ENCODE measurements at regions not wholly inside any gene's neighbourhood (a gene's known extent, or its start where the extent isn't known, plus 50 kb on each side); places are given as distances from the start of the nearest gene placed in this dataset.

GRCh38 chr7:12119620-12120303 is 91.3 kb upstream of the TMEM106B start:
- H3K36me3 Mint-ChIP-seq: peaks cover 4% of the 10 kb centered on the region
- H3K27ac Mint-ChIP-seq: no peak overlapping the region
- no peaks in the 10 kb centered on the region for H3K9me3 Mint-ChIP-seq

GRCh38 chr7:12120632-12121031 is 90.5 kb upstream of the TMEM106B start:
- H3K4me3 Mint-ChIP-seq: no peak overlapping the region
- H3K27me3 Mint-ChIP-seq: no peaks in the 10 kb centered on the region
- H3K36me3 Mint-ChIP-seq: peaks cover 4% of the 10 kb centered on the region
- no peak overlapping the region for H3K27ac Mint-ChIP-seq
- H3K9me3 Mint-ChIP-seq: no peaks in the 10 kb centered on the region
- peaks cover 4% of the 10 kb centered on the region for H3K4me1 Mint-ChIP-seq

More at GRCh38 chr7:12119620-12120303, 91.3 kb upstream of the TMEM106B start:
- no peaks in the 10 kb centered on the region for H3K27me3 Mint-ChIP-seq
- peaks cover 4% of the 10 kb centered on the region for H3K4me1 Mint-ChIP-seq
- H3K4me3 Mint-ChIP-seq: no peak overlapping the region

GRCh38 chr7:12123172-12123571 is 87.9 kb upstream of the TMEM106B start:
- no peak overlapping the region for H3K27ac Mint-ChIP-seq
- H3K4me1 Mint-ChIP-seq: peaks cover 8% of the 10 kb centered on the region
- H3K4me3 Mint-ChIP-seq: no peak overlapping the region
- no peaks in the 10 kb centered on the region for H3K9me3 Mint-ChIP-seq
- H3K36me3 Mint-ChIP-seq: peaks cover 4% of the 10 kb centered on the region
- H3K27me3 Mint-ChIP-seq: no peaks in the 10 kb centered on the region

- Mint-ChIP-seq H3K36me3 (peaks cover 4% of the 10 kb centered on the region), H3K9me3 (no peaks in the 10 kb centered on the region), H3K27ac (no peak overlapping the region), H3K4me3 (no peak overlapping the region), H3K4me1 (peaks cover 8% of the 10 kb centered on the region), H3K27me3 (no peaks in the 10 kb centered on the region)
These were observed 87.1 kb upstream of the TMEM106B start for GRCh38 chr7:12124028-12124427.

- Mint-ChIP-seq H3K9me3 (peaks cover 4% of the 10 kb centered on the region), H3K4me3 (no peak overlapping the region), H3K27ac (no peak overlapping the region), H3K36me3 (peaks cover 4% of the 10 kb centered on the region), H3K27me3 (no peaks in the 10 kb centered on the region), H3K4me1 (peaks cover 19% of the 10 kb centered on the region)
These were observed 83.6 kb upstream of the TMEM106B start for GRCh38 chr7:12127455-12127854.

- H3K9me3 Mint-ChIP-seq: peaks cover 4% of the 10 kb centered on the region
- H3K36me3 Mint-ChIP-seq: no peaks in the 10 kb centered on the region
- no peaks in the 10 kb centered on the region for H3K27me3 Mint-ChIP-seq
- H3K27ac Mint-ChIP-seq: no peak overlapping the region
- H3K4me3 Mint-ChIP-seq: no peak overlapping the region
- H3K4me1 Mint-ChIP-seq: peaks cover 19% of the 10 kb centered on the region
These were observed 80.5 kb upstream of the TMEM106B start for GRCh38 chr7:12130609-12131008.

- peaks cover 19% of the 10 kb centered on the region for H3K4me1 Mint-ChIP-seq
- no peak overlapping the region for H3K27ac Mint-ChIP-seq
- H3K9me3 Mint-ChIP-seq: peaks cover 4% of the 10 kb centered on the region
- no peaks in the 10 kb centered on the region for H3K27me3 Mint-ChIP-seq
- H3K36me3 Mint-ChIP-seq: no peaks in the 10 kb centered on the region
- H3K4me3 Mint-ChIP-seq: no peak overlapping the region
These were observed 80.0 kb upstream of the TMEM106B start for GRCh38 chr7:12131122-12131521.

GRCh38 chr7:12133865-12134264 is 77.2 kb upstream of the TMEM106B start:
- peaks cover 4% of the 10 kb centered on the region for H3K9me3 Mint-ChIP-seq
- no peak overlapping the region for H3K4me3 Mint-ChIP-seq
- H3K36me3 Mint-ChIP-seq: no peaks in the 10 kb centered on the region
- H3K27me3 Mint-ChIP-seq: no peaks in the 10 kb centered on the region
- no peak overlapping the region for H3K27ac Mint-ChIP-seq
- peaks cover 15% of the 10 kb centered on the region for H3K4me1 Mint-ChIP-seq

GRCh38 chr7:12136523-12136922 is 74.6 kb upstream of the TMEM106B start:
- Mint-ChIP-seq H3K9me3 (peaks cover 4% of the 10 kb centered on the region), H3K27me3 (no peaks in the 10 kb centered on the region), H3K27ac (no peak overlapping the region), H3K4me3 (no peak overlapping the region), H3K36me3 (no peaks in the 10 kb centered on the region), H3K4me1 (peaks cover 6% of the 10 kb centered on the region)

GRCh38 chr7:12137283-12137682 is 73.8 kb upstream of the TMEM106B start:
- no peaks in the 10 kb centered on the region for H3K9me3 Mint-ChIP-seq
- no peak overlapping the region for H3K27ac Mint-ChIP-seq
- H3K36me3 Mint-ChIP-seq: no peaks in the 10 kb centered on the region
- H3K4me3 Mint-ChIP-seq: no peak overlapping the region
- H3K4me1 Mint-ChIP-seq: peaks cover 5% of the 10 kb centered on the region
- H3K27me3 Mint-ChIP-seq: no peaks in the 10 kb centered on the region

GRCh38 chr7:12138421-12138820 is 72.7 kb upstream of the TMEM106B start:
- H3K4me1 Mint-ChIP-seq: peaks cover 5% of the 10 kb centered on the region
- H3K4me3 Mint-ChIP-seq: no peak overlapping the region
- no peak overlapping the region for H3K27ac Mint-ChIP-seq
- H3K36me3 Mint-ChIP-seq: no peaks in the 10 kb centered on the region
- H3K27me3 Mint-ChIP-seq: no peaks in the 10 kb centered on the region
- no peaks in the 10 kb centered on the region for H3K9me3 Mint-ChIP-seq

GRCh38 chr7:12139416-12139815 is 71.7 kb upstream of the TMEM106B start:
- no peak overlapping the region for H3K27ac Mint-ChIP-seq
- no peaks in the 10 kb centered on the region for H3K9me3 Mint-ChIP-seq
- no peaks in the 10 kb centered on the region for H3K27me3 Mint-ChIP-seq
- H3K4me3 Mint-ChIP-seq: no peak overlapping the region
- H3K36me3 Mint-ChIP-seq: no peaks in the 10 kb centered on the region
- peaks cover 5% of the 10 kb centered on the region for H3K4me1 Mint-ChIP-seq

- Mint-ChIP-seq H3K27ac (no peak overlapping the region), H3K9me3 (no peaks in the 10 kb centered on the region), H3K4me1 (peaks cover 8% of the 10 kb centered on the region), H3K27me3 (no peaks in the 10 kb centered on the region), H3K4me3 (no peak overlapping the region), H3K36me3 (no peaks in the 10 kb centered on the region)
These were observed 64.3 kb upstream of the TMEM106B start for GRCh38 chr7:12146813-12147212.

- Mint-ChIP-seq H3K4me3 (no peak overlapping the region), H3K9me3 (no peaks in the 10 kb centered on the region), H3K27ac (no peak overlapping the region), H3K36me3 (no peaks in the 10 kb centered on the region), H3K4me1 (peaks cover 10% of the 10 kb centered on the region), H3K27me3 (no peaks in the 10 kb centered on the region)
These were observed 58.7 kb upstream of the TMEM106B start for GRCh38 chr7:12152196-12152918.

- H3K27me3 Mint-ChIP-seq: no peaks in the 10 kb centered on the region
- no peak overlapping the region for H3K4me3 Mint-ChIP-seq
- H3K27ac Mint-ChIP-seq: no peak overlapping the region
- H3K4me1 Mint-ChIP-seq: peaks cover 15% of the 10 kb centered on the region
- no peaks in the 10 kb centered on the region for H3K36me3 Mint-ChIP-seq
- H3K9me3 Mint-ChIP-seq: no peaks in the 10 kb centered on the region
These were observed 57.0 kb upstream of the TMEM106B start for GRCh38 chr7:12154119-12154518.

- Mint-ChIP-seq H3K9me3 (no peaks in the 10 kb centered on the region), H3K4me3 (no peak overlapping the region), H3K4me1 (peaks cover 10% of the 10 kb centered on the region), H3K27me3 (no peaks in the 10 kb centered on the region), H3K27ac (no peak overlapping the region), H3K36me3 (no peaks in the 10 kb centered on the region)
These were observed 53.6 kb upstream of the TMEM106B start for GRCh38 chr7:12157517-12157916.

All from activated naive CD4-positive, alpha-beta T cell treated with anti-CD3 and anti-CD28 coated beads, Interleukin-2, amount 50 U/mL, for 24 hours (primary cell).